ENCODE measurements at regions not wholly inside any gene's neighbourhood (a gene's known extent, or its start where the extent isn't known, plus 50 kb on each side); places are given as distances from the start of the nearest gene placed in this dataset.

GRCh38 chr2:21694079-21694878 lies 570.5 kb downstream of the TDRD15 start:
- DNase-seq (ENCODE audit: low read depth), result no peak

GRCh38 chr2:21696900-21697299 lies 573.1 kb downstream of the TDRD15 start:
- DNase-seq (ENCODE audit: low read depth), result no peak

- DNase-seq (ENCODE audit: low read depth), result no peak
Observed at GRCh38 chr2:21700644-21701043, 576.9 kb downstream of the TDRD15 start.

GRCh38 chr2:21710031-21710430 lies 586.3 kb downstream of the TDRD15 start:
- DNase-seq (ENCODE audit: low read depth), result no peak

- DNase-seq (ENCODE audit: low read depth), result no peak
Observed at GRCh38 chr2:21710496-21710895, 586.7 kb downstream of the TDRD15 start.

- DNase-seq (ENCODE audit: low read depth), result no peak
Observed at GRCh38 chr2:21715887-21716286, 592.1 kb downstream of the TDRD15 start.

GRCh38 chr2:21727101-21727500 lies 603.3 kb downstream of the TDRD15 start:
- DNase-seq (ENCODE audit: low read depth), result no peak

- DNase-seq (ENCODE audit: low read depth), result no peak
Observed at GRCh38 chr2:21728133-21728532, 604.4 kb downstream of the TDRD15 start.

- DNase-seq (ENCODE audit: low read depth), result no peak
Observed at GRCh38 chr2:21730141-21730540, 606.4 kb downstream of the TDRD15 start.

GRCh38 chr2:21740484-21740883 lies 616.7 kb downstream of the TDRD15 start:
- peak; percentile 17 for DNase-seq (ENCODE audit: low read depth)

GRCh38 chr2:21746499-21746898 lies 622.7 kb downstream of the TDRD15 start:
- DNase-seq (ENCODE audit: low read depth), result no peak

- no peak for DNase-seq (ENCODE audit: low read depth)
Observed at GRCh38 chr2:21748501-21748900, 624.7 kb downstream of the TDRD15 start.

GRCh38 chr2:21754164-21754788 lies 630.5 kb downstream of the TDRD15 start:
- no peak for DNase-seq (ENCODE audit: low read depth)

- no peak for DNase-seq (ENCODE audit: low read depth)
Observed at GRCh38 chr2:21757805-21758430, 634.1 kb downstream of the TDRD15 start.

- DNase-seq (ENCODE audit: low read depth), result no peak
Observed at GRCh38 chr2:21759819-21760218, 636.1 kb downstream of the TDRD15 start.

GRCh38 chr2:21761361-21761760 lies 637.6 kb downstream of the TDRD15 start:
- no peak for DNase-seq (ENCODE audit: low read depth)

- DNase-seq (ENCODE audit: low read depth), result no peak
Observed at GRCh38 chr2:21763501-21763900, 639.7 kb downstream of the TDRD15 start.

GRCh38 chr2:21770787-21771186 lies 647.0 kb downstream of the TDRD15 start:
- no peak for DNase-seq (ENCODE audit: low read depth)

GRCh38 chr2:21772624-21773023 lies 648.9 kb downstream of the TDRD15 start:
- DNase-seq (ENCODE audit: low read depth), result peak; percentile 75

GRCh38 chr2:21773168-21773567 lies 649.4 kb downstream of the TDRD15 start:
- DNase-seq (ENCODE audit: low read depth), result no peak

GRCh38 chr2:21774691-21775368 lies 651.1 kb downstream of the TDRD15 start:
- DNase-seq (ENCODE audit: low read depth), result no peak

GRCh38 chr2:21779786-21780185 lies 656.0 kb downstream of the TDRD15 start:
- DNase-seq (ENCODE audit: low read depth), result no peak

- DNase-seq (ENCODE audit: low read depth), result no peak
Observed at GRCh38 chr2:21781962-21782361, 658.2 kb downstream of the TDRD15 start.

Data from non-pigmented ciliary epithelial cell (primary cell).